CD4-positive, alpha-beta memory T cell (primary cell): ENCODE measurements at regions not wholly inside any gene's neighbourhood (a gene's known extent, or its start where the extent isn't known, plus 50 kb on each side); places are given as distances from the start of the nearest gene placed in this dataset.

ENCODE experiments used
- CTCF ChIA-PET: fragments of 350-600 bp; sonication (Branson Sonifier 250); formaldehyde crosslinking; loops from one replicate; lab custom pipeline; 2021; ENCODE audit warnings: inconsistent platforms; ENCODE audit not compliant: partially characterized antibody; lab: Charles Lee
- POLR2A ChIA-PET: fragments of 350-600 bp; sonication (Branson Sonifier 250); formaldehyde crosslinking; loops from one replicate; lab custom pipeline; 2021; ENCODE audit not compliant: partially characterized antibody; lab: Charles Lee
- DNase-seq, 5 donors: peaks; one replicate each; pipeline versions ENCODE4 v3.0.0 to v3.0.0-alpha.2; 2020 to 2022; ENCODE audit warnings: mixed read lengths in 1 of 5
- H3K27ac ChIP-seq: one replicate; pipeline ENCODE4 v1.7.0; 2013; ENCODE audit warnings: low read depth, low read length
- H3K27me3 ChIP-seq: 2 replicates; pipeline ENCODE4 v1.7.0; 2013; ENCODE audit warnings: mild to moderate bottlenecking, low read length, moderate library complexity; ENCODE audit not compliant: insufficient read depth
- H3K36me3 ChIP-seq: 2 replicates; pipeline ENCODE4 v1.7.0; 2013; ENCODE audit warnings: mild to moderate bottlenecking, low read length, moderate library complexity; ENCODE audit not compliant: insufficient read depth
- H3K4me1 ChIP-seq: 2 replicates; pipeline ENCODE4 v1.7.0; 2013; ENCODE audit warnings: mild to moderate bottlenecking, low read length, moderate library complexity; ENCODE audit not compliant: insufficient read depth
- H3K4me3 ChIP-seq, 2 donors: one replicate each; pipeline ENCODE4 v1.7.0; 2013; ENCODE audit warnings: low read length in 2 of 2, mild to moderate bottlenecking in 1 of 2
- H3K9me3 ChIP-seq, 2 donors: one replicate each; pipeline ENCODE4 v1.7.0; 2013; ENCODE audit warnings: low read length in 2 of 2, control low read depth in 1 of 2; ENCODE audit not compliant: control insufficient read depth in 1 of 2
- H3K27ac Mint-ChIP-seq, 7 donors: one replicate each; pipeline ENCODE4 v1.8.0; 2020 to 2021; ENCODE audit warnings: mixed read lengths in 7 of 7, mild to moderate bottlenecking in 6 of 7, inconsistent platforms in 3 of 7, moderate library complexity in 3 of 7
- H3K27me3 Mint-ChIP-seq, 2 donors: one replicate each; pipeline ENCODE4 v1.8.0; 2020 to 2021; ENCODE audit warnings: mixed read lengths in 2 of 2
- H3K36me3 Mint-ChIP-seq, 2 donors: one replicate each; pipeline ENCODE4 v1.8.0; 2020 to 2021; ENCODE audit warnings: mixed read lengths in 2 of 2, inconsistent platforms in 1 of 2, mild to moderate bottlenecking in 1 of 2
- H3K4me1 Mint-ChIP-seq, 4 donors: one replicate each; pipeline ENCODE4 v1.8.0; 2020 to 2021; ENCODE audit warnings: mixed read lengths in 4 of 4, mild to moderate bottlenecking in 1 of 4
- H3K4me3 Mint-ChIP-seq, 8 donors: one replicate each; pipeline ENCODE4 v1.8.0; 2020 to 2021; ENCODE audit warnings: mixed read lengths in 8 of 8, mild to moderate bottlenecking in 7 of 8, moderate library complexity in 6 of 8, inconsistent platforms in 3 of 8
- H3K9me3 Mint-ChIP-seq, 8 donors: one replicate each; pipeline ENCODE4 v1.8.0; 2020 to 2021; ENCODE audit warnings: mixed read lengths in 8 of 8, mild to moderate bottlenecking in 5 of 8, inconsistent platforms in 3 of 8, moderate library complexity in 1 of 8
- intact Hi-C: fragments of 100-400 bp; cut with micrococcal nuclease; formaldehyde crosslinking; loops from one replicate; pipeline ENCODE4 v1.15.1; 2023

GRCh38 chr7:91323626-91324158 lies 59.5 kb downstream of the FZD1 start:
- H3K4me1 ChIP-seq = no peaks in the 10 kb centered on the region
- no peaks in the 10 kb centered on the region for H3K4me1 Mint-ChIP-seq
- no peak overlapping the region for H3K4me3 Mint-ChIP-seq

GRCh38 chr7:91324663-91325062 lies 60.4 kb downstream of the FZD1 start:
- H3K9me3 ChIP-seq = no peaks in the 10 kb centered on the region
- Mint-ChIP-seq H3K27me3 (no peaks in the 10 kb centered on the region), H3K36me3 (no peaks in the 10 kb centered on the region), H3K27ac (no peak overlapping the region), H3K9me3 (peaks cover 0 to 2% (median 0%) of the 10 kb centered on the region in 8 donors), H3K4me1 (no peaks in the 10 kb centered on the region), H3K4me3 (no peak overlapping the region)
- no peak overlapping the region for H3K4me3 ChIP-seq
- H3K36me3 ChIP-seq = no peaks in the 10 kb centered on the region
- H3K27ac ChIP-seq = no peak overlapping the region
- intact Hi-C loops = no loop called here
- no peaks in the 10 kb centered on the region for H3K4me1 ChIP-seq
- DNase-seq = no peak
- ChIA-PET POLR2A (no interaction called here), CTCF (no interaction called here)
- no peaks in the 10 kb centered on the region for H3K27me3 ChIP-seq

More at GRCh38 chr7:91323626-91324158, 59.5 kb downstream of the FZD1 start:
- intact Hi-C loops = no loop called here
- no peak overlapping the region for H3K27ac ChIP-seq
- H3K27me3 Mint-ChIP-seq = no peaks in the 10 kb centered on the region
- H3K27me3 ChIP-seq = no peaks in the 10 kb centered on the region
- no peak overlapping the region for H3K4me3 ChIP-seq
- no peaks in the 10 kb centered on the region for H3K36me3 Mint-ChIP-seq
- ChIA-PET CTCF (no interaction called here), POLR2A (no interaction called here)
- peaks cover 0 to 2% (median 0%) of the 10 kb centered on the region in 8 donors for H3K9me3 Mint-ChIP-seq
- H3K9me3 ChIP-seq = no peaks in the 10 kb centered on the region
- H3K27ac Mint-ChIP-seq = no peak overlapping the region
- DNase-seq = no peak
- no peaks in the 10 kb centered on the region for H3K36me3 ChIP-seq

- H3K4me3 ChIP-seq = no peak overlapping the region
- CTCF ChIA-PET = no interaction called here
- peaks cover 0 to 2% (median 0%) of the 10 kb centered on the region in 8 donors for H3K9me3 Mint-ChIP-seq
- intact Hi-C loops = no loop called here
- H3K4me3 Mint-ChIP-seq = no peak overlapping the region
- DNase-seq = no peak
- H3K27ac Mint-ChIP-seq = no peak overlapping the region
- H3K36me3 ChIP-seq = no peaks in the 10 kb centered on the region
- H3K9me3 ChIP-seq = no peaks in the 10 kb centered on the region
- H3K27ac ChIP-seq = no peak overlapping the region
- H3K36me3 Mint-ChIP-seq = no peaks in the 10 kb centered on the region
- no peaks in the 10 kb centered on the region for H3K27me3 ChIP-seq
- no peaks in the 10 kb centered on the region for H3K4me1 ChIP-seq
- POLR2A ChIA-PET = no interaction called here
- no peaks in the 10 kb centered on the region for H3K27me3 Mint-ChIP-seq
- no peaks in the 10 kb centered on the region for H3K4me1 Mint-ChIP-seq
Measured at GRCh38 chr7:91325726-91326125, 61.5 kb downstream of the FZD1 start.

- CTCF ChIA-PET = no interaction called here
- Mint-ChIP-seq H3K9me3 (peaks cover 0 to 2% (median 0%) of the 10 kb centered on the region in 8 donors), H3K36me3 (no peaks in the 10 kb centered on the region), H3K4me1 (no peaks in the 10 kb centered on the region), H3K27me3 (no peaks in the 10 kb centered on the region), H3K4me3 (no peak overlapping the region), H3K27ac (no peak overlapping the region)
- no peaks in the 10 kb centered on the region for H3K4me1 ChIP-seq
- no peak for DNase-seq
- POLR2A ChIA-PET = no interaction called here
- H3K9me3 ChIP-seq = no peaks in the 10 kb centered on the region
- H3K27me3 ChIP-seq = no peaks in the 10 kb centered on the region
- no peak overlapping the region for H3K27ac ChIP-seq
- no peaks in the 10 kb centered on the region for H3K36me3 ChIP-seq
- intact Hi-C loops = no loop called here
- no peak overlapping the region for H3K4me3 ChIP-seq
Measured at GRCh38 chr7:91326516-91327199, 62.4 kb downstream of the FZD1 start.

- H3K27ac ChIP-seq = no peak overlapping the region
- ChIA-PET POLR2A (no interaction called here), CTCF (no interaction called here)
- H3K4me3 Mint-ChIP-seq = no peak overlapping the region
- H3K36me3 ChIP-seq = no peaks in the 10 kb centered on the region
- no peaks in the 10 kb centered on the region for H3K4me1 Mint-ChIP-seq
- no peaks in the 10 kb centered on the region for H3K9me3 ChIP-seq
- intact Hi-C loops = no loop called here
- H3K4me3 ChIP-seq = no peak overlapping the region
- no peaks in the 10 kb centered on the region for H3K27me3 Mint-ChIP-seq
- no peaks in the 10 kb centered on the region for H3K36me3 Mint-ChIP-seq
- no peaks in the 10 kb centered on the region for H3K4me1 ChIP-seq
- peaks cover 0 to 3% (median 0%) of the 10 kb centered on the region in 8 donors for H3K9me3 Mint-ChIP-seq
- no peak overlapping the region for H3K27ac Mint-ChIP-seq
- DNase-seq = no peak
- H3K27me3 ChIP-seq = no peaks in the 10 kb centered on the region
Measured at GRCh38 chr7:91327346-91327745, 63.1 kb downstream of the FZD1 start.

- Histone ChIP-seq H3K27me3 (no peaks in the 10 kb centered on the region), H3K27ac (no peak overlapping the region), H3K4me3 (no peak overlapping the region), H3K36me3 (no peaks in the 10 kb centered on the region), H3K4me1 (no peaks in the 10 kb centered on the region), H3K9me3 (no peaks in the 10 kb centered on the region)
- no peaks in the 10 kb centered on the region for H3K36me3 Mint-ChIP-seq
- ChIA-PET CTCF (no interaction called here), POLR2A (no interaction called here)
- intact Hi-C loops = no loop called here
- no peaks in the 10 kb centered on the region for H3K27me3 Mint-ChIP-seq
- no peak for DNase-seq
- H3K27ac Mint-ChIP-seq = peak overlapping the region in 1 of 7 donors; percentile 3
- H3K4me3 Mint-ChIP-seq = no peak overlapping the region
- no peaks in the 10 kb centered on the region for H3K4me1 Mint-ChIP-seq
- H3K9me3 Mint-ChIP-seq = peaks cover 0 to 9% (median 2%) of the 10 kb centered on the region in 8 donors
Measured at GRCh38 chr7:91329571-91329970, 65.3 kb downstream of the FZD1 start.

GRCh38 chr7:91330191-91330808 lies 66.1 kb downstream of the FZD1 start:
- H3K27me3 ChIP-seq = no peaks in the 10 kb centered on the region
- peaks cover 0 to 9% (median 3%) of the 10 kb centered on the region in 8 donors for H3K9me3 Mint-ChIP-seq
- intact Hi-C loops = no loop called here
- H3K27me3 Mint-ChIP-seq = no peaks in the 10 kb centered on the region
- H3K4me1 ChIP-seq = no peaks in the 10 kb centered on the region
- H3K4me1 Mint-ChIP-seq = no peaks in the 10 kb centered on the region
- no peak overlapping the region for H3K4me3 Mint-ChIP-seq
- ChIA-PET CTCF (no interaction called here), POLR2A (no interaction called here)
- H3K27ac ChIP-seq = no peak overlapping the region
- no peaks in the 10 kb centered on the region for H3K36me3 Mint-ChIP-seq
- no peak overlapping the region for H3K27ac Mint-ChIP-seq
- H3K9me3 ChIP-seq = no peaks in the 10 kb centered on the region
- H3K36me3 ChIP-seq = no peaks in the 10 kb centered on the region
- no peak overlapping the region for H3K4me3 ChIP-seq
- DNase-seq = no peak
